ENCODE measurements at regions not wholly inside any gene's neighbourhood (a gene's known extent, or its start where the extent isn't known, plus 50 kb on each side); places are given as distances from the start of the nearest gene placed in this dataset.
"Not testable (repeated sequence)": the region's sequence is repeated elsewhere in the genome, so short reads cannot be mapped to it uniquely, and the experiment has no call there.

GRCh38 chr15:53126144-53126543 is 336.0 kb upstream of the ONECUT1 start:
- no peak for DNase-seq

DNA sequence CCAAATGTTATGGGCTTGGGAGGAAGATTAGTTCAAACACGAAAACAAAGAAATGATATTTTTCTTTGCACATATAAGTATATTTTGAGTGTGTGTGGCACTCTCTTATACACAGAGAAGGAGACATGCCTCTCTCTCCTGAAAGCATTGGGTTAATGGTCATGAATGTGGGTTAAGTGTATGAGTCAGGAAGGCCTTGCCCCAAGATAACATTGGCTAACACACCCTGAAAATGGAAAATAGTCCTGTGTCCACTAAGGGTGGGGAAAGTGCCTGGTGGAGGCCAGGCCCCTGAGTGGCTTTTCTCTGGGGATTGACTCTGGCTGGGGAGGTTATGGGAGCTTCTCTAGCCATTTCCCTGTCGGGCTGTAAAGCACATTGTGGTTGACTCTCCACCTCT is 332.7 kb upstream of the ONECUT1 start:
- no peak for DNase-seq

- DNase-seq = not testable (repeated sequence)
Measured at GRCh38 chr15:53116915-53117314, 326.8 kb upstream of the ONECUT1 start.

- no peak for DNase-seq
Measured at GRCh38 chr15:53116169-53116568, 326.0 kb upstream of the ONECUT1 start.

DNA sequence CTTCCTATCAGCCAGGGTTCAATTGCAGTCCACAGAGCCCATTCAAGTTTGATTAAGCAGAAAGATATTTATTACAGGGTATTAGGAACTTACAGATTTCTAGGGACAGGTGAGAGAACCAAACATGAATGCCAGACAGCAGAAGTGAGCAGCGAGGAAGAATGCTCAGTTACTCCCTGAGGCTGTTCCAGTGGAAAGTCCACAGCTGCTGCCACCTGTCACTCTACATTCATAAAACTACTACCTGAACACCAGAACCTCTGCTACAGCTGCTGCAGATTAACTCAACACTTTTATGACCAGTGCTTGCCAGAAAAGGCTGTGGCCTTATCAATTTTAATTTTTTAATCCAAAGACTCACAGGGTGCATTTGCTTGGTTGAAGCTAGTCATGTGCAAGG is 325.4 kb upstream of the ONECUT1 start:
- DNase-seq = no peak

- DNase-seq = no peak
Measured at GRCh38 chr15:53114960-53115359, 324.8 kb upstream of the ONECUT1 start.

DNA sequence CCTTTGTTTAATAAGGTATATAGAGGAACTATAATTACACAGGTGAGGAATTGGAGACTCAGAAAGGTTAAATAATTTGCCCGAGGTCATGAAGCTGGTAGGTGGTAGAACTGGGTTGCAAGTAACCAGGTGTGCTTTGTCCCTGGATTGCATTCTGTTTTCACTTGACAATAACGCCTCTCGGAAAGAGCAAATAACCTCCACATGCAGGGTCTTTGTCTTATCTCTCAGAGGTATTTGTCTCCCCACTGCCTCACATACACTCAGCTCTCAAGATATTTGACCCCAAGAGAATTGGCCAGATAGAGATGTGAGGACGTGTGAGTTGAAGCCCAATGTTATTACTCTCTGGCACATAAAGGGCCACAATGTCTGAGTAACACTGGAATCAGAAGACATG is 320.9 kb upstream of the ONECUT1 start:
- DNase-seq = no peak

DNA sequence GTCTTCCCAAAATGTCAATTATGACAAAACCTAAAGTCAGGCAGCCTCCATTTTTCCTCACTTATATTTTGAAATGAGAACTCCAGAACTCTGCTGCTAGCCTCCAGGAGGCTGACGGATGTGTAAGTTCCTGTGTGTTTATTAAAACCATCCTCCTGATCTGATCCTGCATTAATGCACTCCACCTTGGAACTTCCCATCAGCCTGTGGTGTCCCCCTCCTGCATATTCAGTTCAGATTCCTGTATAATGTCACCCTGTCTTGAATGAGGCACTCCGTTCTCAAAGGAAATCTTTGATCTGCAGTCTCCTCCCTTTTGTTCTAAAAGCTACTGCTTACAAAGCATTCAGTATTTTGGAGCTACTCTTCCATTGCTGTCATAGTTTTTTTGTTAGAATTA is 318.2 kb upstream of the ONECUT1 start:
- no peak for DNase-seq

DNA sequence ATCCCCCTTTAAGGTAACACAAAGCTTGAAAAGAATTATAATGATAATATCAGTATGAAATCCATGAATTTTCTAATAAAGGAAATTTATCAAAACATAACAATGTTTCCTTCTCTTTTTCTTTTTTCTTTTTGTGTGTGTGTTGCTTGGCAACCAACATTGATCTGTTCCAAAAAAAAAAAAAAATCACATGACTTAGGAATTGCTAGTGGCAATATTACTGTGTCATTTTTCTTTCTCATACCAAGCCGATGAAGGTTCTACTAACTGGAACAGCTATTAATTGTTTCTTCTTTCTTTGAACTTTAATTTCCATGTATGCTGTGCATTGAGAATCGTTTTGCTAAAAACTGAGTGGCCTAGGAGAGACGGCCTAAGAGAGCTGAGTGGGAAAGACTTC is 317.7 kb upstream of the ONECUT1 start:
- DNase-seq = no peak

- DNase-seq = no peak
Measured at GRCh38 chr15:53106505-53107286, 316.6 kb upstream of the ONECUT1 start.

- DNase-seq = no peak
Measured at GRCh38 chr15:53102483-53102882, 312.3 kb upstream of the ONECUT1 start.

DNA sequence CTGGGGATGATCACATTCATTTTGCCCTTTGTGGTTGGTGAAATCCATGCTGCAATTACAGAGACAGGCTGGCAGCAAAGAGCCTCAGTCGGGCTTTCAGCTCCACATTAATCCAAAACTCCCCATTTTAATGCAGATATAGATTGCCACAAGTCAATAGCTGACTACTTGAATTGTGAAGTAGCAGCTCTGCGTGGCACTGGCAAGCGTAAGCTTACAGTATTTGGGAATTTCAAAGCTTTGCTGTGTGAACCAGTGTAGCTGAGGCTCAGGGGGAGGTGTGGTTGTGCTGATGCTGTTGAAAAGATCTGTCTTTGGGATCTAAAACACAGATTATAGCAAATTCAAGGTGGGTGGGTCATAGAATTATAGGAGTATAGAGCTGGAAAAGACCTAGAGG is 290.3 kb upstream of the ONECUT1 start:
- DNase-seq = no peak

- no peak for DNase-seq
Measured at GRCh38 chr15:53074221-53074620, 284.1 kb upstream of the ONECUT1 start.

- DNase-seq = peak; percentile 11
Measured at GRCh38 chr15:53072077-53072476, 281.9 kb upstream of the ONECUT1 start.

DNA sequence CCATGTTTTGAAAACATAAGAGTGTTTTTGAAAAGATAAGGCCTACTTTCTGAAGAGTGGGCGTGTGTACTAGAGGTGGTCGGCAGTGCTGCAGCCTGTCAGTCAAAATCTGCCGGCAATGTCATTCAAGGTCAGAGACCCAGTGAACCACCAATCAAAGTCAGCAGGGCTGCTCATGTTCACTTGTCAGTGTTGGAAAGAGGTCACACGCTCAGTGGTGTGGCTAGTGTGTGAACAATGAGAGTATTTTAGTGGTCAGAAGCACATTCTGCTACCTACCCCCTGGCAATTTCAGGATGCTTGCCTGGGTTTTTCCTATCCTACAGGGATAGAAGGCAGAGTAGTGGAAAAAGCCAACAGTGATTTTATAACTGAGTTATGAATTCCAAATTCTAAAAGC is 278.5 kb upstream of the ONECUT1 start:
- DNase-seq = no peak

DNA sequence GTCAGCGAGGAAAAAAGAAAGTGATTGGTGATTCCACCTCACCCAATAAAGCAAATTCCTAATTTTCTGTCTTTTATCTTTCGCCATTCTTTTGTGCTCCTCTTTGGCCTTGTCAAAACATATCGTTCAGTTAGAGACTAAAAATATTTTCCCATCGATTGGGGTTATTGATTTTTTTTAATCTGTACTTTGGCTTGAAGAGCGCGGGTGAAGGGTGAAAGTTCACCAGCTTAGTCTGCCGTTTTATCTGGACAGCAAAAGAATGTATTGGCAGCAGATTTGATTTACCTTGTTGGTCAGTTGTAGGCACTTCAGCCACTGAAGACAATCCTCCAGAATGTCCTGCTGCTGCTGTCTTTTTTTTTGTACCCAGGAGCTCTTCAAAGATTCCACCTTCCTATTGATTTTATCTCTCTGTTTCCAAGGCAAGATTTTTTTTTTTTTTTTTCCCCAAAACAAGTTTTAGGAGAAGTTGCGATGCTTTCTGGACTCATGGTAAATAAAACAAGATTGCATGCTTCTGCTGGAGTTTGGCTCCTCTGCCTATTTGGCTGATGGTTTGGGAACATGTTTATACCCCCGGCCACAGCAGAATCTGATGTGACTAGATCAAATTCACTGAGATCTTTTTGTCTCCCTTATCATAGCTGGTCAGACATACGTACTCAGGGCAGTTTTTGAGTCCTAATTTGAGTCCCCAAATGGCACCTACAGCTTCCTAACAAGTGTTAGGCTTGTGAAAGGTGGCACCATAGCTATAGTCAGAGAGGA is 269.3 kb upstream of the ONECUT1 start:
- DNase-seq = no peak

DNA sequence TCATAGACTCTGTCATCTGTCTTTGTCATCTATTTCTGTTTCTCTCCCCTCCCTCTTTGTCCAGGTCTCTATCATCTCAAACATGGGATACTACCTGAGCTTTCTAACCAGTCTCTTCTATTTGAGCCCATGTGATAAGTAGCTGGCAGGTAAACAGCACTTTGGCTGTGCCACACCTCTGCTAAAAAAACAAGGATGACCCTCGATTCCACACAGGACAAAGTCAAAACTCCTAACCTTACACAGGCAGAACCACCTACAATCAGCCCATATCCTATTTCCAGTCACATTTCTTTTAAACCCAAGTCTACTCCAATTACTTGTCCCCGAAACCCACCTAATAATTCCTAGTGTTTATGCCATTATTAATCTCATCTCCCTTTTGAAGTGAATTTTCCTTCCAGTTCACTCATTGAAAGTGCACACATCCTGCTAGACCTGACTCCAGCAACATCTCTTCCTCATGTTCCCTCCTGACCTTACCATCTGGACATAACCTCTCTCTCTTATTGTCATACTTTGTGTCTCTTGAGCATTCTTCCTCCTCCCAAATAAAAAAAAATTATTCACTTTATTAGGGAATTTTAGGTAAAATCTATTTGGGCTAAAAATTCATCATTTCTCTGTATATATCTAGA is 256.1 kb upstream of the ONECUT1 start:
- no peak for DNase-seq

GRCh38 chr15:53038655-53038941 is 248.5 kb upstream of the ONECUT1 start:
- no peak for DNase-seq

DNA sequence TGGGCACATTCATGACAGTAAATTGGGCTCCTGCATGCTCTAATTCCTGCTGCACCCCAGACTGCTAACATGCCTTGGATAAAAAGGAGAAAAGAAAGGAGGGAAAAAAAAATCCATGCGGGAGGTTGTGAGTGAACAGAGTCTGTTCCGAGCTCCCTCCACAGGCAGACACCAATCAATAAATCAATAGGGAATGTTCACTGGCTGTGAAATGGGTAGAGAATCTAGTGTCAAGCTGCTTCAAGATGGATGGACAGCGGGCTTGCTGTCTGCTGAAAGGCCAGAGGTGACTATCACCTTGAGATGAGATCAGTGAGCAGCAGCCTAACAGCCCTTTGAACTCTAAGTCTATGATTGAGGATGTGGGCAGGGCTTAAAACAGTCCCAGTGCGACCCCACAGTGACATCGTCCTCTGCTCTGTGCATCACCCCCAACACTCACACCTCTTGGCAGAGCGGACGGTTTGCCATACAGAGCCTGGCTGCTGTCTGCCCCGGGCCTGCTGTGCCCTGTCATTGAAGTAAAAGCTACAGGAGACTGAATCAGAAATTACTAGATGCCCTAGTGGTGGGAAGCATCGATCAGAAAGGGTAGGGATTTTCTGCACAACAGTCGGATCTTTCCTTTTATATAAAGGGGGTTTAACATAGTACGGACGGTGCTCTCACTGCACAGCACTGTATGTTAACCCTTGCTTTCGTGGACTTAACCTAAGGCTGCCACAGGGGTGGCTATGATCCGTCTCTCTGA is 247.9 kb upstream of the ONECUT1 start:
- DNase-seq = no peak

DNA sequence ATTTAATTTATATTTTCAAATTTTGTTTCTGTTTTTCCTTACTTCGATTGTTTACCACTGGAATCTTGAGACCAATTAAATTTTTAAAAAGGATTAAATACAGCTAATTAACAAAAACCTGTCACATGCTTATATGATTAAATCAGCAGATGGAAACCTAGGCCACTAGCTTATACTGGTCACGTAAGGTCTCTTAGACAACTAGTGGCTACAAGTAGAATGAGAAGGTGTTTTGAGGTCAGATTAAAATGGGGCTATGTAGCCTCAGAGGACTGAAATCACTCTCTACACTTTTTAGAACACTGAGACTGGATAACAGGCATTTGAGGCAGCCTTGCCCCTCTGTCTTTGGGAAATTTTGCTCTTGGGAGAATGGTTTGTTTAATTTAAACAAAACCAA is 246.5 kb upstream of the ONECUT1 start:
- DNase-seq = no peak

DNA sequence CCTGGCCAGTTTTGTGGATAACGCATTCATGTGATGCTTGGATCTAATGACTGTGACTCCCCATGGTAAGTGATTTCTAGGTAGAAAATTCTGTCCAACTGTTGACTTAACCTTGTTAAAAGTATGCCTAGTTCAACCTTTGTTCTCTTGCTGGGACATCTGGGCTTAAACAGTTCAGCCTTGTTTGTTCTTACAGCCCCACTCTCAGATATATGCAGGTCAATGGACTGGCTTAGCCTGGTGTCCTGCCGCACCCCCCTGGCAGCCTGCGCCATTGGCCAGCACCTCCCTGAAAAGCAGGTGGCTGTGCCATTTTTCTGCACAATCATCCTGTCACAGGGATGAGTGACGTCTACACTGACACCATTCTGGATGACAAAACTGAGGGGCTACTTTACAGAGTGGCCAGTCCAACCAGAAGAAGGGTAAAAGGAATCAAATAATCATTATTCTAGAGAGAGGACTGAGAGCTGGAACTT is 244.7 kb upstream of the ONECUT1 start:
- DNase-seq = no peak

DNA sequence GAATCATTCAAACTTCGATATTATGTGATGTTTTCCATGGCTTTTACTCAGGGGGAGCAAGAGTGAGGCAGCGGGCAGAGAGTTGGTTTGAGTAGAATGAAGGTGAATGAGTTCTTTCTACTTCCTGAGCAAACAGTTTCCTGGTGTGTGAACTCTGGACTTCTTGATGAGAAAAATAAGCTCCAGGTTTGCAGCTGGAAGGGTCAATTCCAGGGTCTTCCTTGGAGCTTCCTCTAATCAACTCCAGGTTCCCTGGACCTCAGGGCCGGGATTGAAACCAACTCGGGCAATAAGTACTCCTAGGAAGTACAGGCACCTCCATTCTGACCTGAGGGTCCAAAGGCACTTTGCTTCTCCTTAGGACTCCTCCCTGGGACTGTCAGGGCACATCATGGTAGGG is 243.6 kb upstream of the ONECUT1 start:
- no peak for DNase-seq

DNA sequence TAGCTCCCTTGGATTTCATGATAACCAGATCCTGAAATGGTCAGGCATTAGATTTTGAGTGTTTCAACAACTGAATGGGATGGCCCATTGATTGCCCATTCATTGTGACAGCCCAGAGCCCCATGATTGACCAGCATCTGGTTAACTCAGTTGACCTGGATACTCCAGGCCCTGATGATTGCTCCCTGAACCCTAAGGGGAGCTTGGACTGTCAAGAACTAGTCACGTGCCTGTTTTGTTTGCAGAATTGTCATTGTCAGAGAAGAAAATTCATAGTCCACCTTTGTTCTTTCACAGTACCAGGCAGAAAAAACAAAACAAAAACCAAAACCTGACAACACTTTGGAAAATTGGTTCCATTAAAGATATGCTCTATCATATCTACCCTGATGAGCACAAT is 241.3 kb upstream of the ONECUT1 start:
- DNase-seq = no peak
